ENCODE measurements at regions not wholly inside any gene's neighbourhood (a gene's known extent, or its start where the extent isn't known, plus 50 kb on each side); places are given as distances from the start of the nearest gene placed in this dataset.

DNA sequence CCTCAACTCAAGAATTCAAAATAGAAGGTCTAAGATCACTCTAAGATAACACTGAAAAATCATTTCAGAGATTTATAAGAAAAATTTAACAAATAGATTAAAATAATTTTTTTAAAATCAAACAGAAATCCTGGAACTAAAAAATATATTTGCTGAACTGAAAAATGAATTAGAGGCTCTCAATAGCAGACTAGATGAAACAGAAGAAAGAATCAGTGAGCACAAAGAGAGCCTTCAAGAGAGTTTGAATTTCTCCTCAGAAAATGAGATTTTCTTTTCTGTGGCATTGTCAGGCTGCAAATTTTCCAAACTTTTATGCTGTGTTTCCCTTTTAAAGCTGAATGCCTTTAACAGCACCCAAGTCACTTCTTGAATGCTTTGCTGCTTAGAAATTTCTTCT is 335.0 kb upstream of the SLC7A11 start:
- TF ChIP-seq CTCF (IDR thresholded peaks at IDR 0.05): no peak
- TF ChIP-seq POLR2A (IDR thresholded peaks at IDR 0.05): no peak
- TF ChIP-seq EP300 (IDR thresholded peaks at IDR 0.05): no peak
- no peak for TF ChIP-seq POLR2AphosphoS5 (IDR thresholded peaks at IDR 0.05)
